PFSK-1 (cell line): ENCODE measurements at regions not wholly inside any gene's neighbourhood (a gene's known extent, or its start where the extent isn't known, plus 50 kb on each side); places are given as distances from the start of the nearest gene placed in this dataset.

Source experiments
- FOXP2 ChIP-seq: optimal IDR thresholded peaks from 2 replicates; pipeline ENCODE3; 2011; ENCODE audit warnings: borderline replicate concordance, control low read depth, inconsistent platforms; ENCODE audit not compliant: insufficient read depth; ENCODE audit errors: extremely low read length, extremely low read depth
- POLR2AphosphoS5 ChIP-seq: IDR thresholded peaks from 2 replicates; pipeline ENCODE4 v1.6.1; 2012; ENCODE audit warnings: low read depth, mild to moderate bottlenecking, control low read depth, low read length, moderate library complexity
- SIN3A ChIP-seq: IDR thresholded peaks from 2 replicates; pipeline ENCODE4 v1.6.1; 2012; ENCODE audit warnings: mild to moderate bottlenecking, low read length, moderate library complexity, borderline replicate concordance; ENCODE audit not compliant: insufficient read depth
- TAF1 ChIP-seq: IDR thresholded peaks from 2 replicates; pipeline ENCODE4 v1.6.1; 2012; ENCODE audit warnings: low read length, control low read depth, borderline replicate concordance; ENCODE audit not compliant: insufficient read depth
- TF ChIP-seq, protein P1 (sequence below), 2 experiments: IDR thresholded peaks; 2 replicates each; pipeline versions ENCODE4 v1.6.1 to v1.8.0; 2011 to 2012; ENCODE audit warnings: low read depth in 2 of 2, low read length in 2 of 2, control low read depth in 1 of 2, inconsistent platforms in 1 of 2, mild to moderate bottlenecking in 1 of 2, moderate library complexity in 1 of 2; ENCODE audit not compliant: insufficient read depth in 1 of 2

DNA sequence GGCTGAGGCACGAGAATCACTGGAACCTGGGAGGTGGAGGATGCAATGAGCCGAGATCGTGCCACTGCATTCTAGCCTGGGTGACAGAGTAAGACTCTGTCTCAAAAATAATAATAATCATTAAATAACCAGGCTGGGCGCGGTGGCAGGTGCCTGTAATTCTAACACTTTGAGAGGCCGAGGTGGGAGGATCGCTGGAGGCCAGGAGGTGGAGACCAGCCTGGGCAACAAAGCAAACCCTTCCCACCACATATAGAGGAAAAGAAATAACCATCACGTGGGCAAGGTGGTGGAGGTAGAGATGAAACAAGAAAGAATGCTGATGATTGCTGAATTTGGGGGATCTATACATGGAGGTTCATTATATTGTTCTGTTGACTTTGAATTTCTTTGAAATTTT, 63.4 kb upstream of the PIM1 start:
- TF ChIP-seq TAF1 (no peak), FOXP2 (no peak), SIN3A (no peak), POLR2AphosphoS5 (no peak)
- TF ChIP-seq, protein P1, sequence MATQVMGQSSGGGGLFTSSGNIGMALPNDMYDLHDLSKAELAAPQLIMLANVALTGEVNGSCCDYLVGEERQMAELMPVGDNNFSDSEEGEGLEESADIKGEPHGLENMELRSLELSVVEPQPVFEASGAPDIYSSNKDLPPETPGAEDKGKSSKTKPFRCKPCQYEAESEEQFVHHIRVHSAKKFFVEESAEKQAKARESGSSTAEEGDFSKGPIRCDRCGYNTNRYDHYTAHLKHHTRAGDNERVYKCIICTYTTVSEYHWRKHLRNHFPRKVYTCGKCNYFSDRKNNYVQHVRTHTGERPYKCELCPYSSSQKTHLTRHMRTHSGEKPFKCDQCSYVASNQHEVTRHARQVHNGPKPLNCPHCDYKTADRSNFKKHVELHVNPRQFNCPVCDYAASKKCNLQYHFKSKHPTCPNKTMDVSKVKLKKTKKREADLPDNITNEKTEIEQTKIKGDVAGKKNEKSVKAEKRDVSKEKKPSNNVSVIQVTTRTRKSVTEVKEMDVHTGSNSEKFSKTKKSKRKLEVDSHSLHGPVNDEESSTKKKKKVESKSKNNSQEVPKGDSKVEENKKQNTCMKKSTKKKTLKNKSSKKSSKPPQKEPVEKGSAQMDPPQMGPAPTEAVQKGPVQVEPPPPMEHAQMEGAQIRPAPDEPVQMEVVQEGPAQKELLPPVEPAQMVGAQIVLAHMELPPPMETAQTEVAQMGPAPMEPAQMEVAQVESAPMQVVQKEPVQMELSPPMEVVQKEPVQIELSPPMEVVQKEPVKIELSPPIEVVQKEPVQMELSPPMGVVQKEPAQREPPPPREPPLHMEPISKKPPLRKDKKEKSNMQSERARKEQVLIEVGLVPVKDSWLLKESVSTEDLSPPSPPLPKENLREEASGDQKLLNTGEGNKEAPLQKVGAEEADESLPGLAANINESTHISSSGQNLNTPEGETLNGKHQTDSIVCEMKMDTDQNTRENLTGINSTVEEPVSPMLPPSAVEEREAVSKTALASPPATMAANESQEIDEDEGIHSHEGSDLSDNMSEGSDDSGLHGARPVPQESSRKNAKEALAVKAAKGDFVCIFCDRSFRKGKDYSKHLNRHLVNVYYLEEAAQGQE (IDR thresholded peaks at IDR 0.05; ENCODE audit: insufficient read depth in 1 of 2, low read depth in 2 of 2, low read length in 2 of 2) = no peak

DNA sequence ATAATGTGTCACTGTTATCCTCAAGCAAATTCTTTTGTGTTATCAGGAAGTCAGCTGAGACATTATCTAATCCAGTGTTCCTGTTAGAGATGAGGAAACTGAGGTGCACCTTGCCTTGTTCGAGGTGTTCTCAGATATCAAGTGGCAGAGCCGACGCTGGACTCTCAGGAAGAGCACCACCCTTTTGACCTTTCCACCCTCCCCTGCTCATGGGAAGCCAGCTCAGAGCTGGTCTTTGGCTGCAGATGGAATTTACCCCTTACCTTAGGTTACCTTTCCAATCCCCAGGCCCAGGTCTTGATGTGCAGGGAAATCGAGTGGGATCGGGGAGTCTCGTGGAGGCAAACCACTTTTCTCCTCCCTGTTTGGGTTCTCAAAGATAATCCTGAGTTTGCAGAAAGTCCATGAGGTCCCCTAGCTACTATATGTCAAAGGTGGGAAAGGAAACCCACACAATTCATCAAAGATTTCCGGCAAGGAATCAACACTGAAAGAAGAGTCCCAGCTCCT, 62.9 kb upstream of the PIM1 start:
- TF ChIP-seq FOXP2 = no peak
- no peak for TF ChIP-seq POLR2AphosphoS5

DNA sequence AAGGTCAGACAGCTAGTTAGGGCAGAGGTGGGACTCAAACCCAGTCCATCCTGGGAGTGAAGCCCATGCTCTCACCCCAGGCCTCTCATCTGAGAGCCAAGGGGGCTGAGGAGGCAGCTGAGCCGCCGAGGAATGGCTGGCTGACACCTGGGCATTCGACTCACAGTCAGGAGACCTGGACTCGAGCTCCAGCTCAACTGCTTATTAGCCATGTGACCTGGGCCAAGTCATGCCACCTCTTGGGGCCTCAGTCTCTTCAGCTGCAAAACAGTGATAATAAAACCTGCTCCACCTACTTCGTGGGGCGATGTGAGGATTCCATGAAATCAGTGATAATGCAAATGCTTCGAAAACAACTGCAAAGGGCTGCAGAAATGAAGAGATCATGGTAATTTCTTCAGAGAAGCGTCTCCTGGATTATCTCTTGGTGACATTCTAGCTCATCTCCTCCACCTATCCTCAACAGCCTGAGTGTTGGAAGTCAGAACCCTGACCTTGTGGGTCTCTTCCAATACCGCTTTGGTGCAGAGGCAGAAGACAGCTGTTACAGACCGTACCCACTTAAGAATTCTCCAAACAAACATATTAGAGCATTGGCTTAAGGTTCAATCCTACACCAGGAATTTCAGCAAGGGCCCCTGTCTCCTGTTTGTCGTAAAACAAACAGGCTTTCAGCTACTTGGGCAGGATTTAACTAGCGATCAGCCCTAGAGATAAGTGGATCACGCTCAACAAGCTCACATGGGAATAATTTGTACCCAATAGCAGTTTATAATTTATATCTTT, 60.0 kb upstream of the PIM1 start:
- TF ChIP-seq SIN3A (no peak), POLR2AphosphoS5 (no peak), TAF1 (no peak), FOXP2 (no peak)
- TF ChIP-seq, protein P1 (IDR thresholded peaks at IDR 0.05; ENCODE audit: insufficient read depth in 1 of 2, low read depth in 2 of 2, low read length in 2 of 2) = no peak

DNA sequence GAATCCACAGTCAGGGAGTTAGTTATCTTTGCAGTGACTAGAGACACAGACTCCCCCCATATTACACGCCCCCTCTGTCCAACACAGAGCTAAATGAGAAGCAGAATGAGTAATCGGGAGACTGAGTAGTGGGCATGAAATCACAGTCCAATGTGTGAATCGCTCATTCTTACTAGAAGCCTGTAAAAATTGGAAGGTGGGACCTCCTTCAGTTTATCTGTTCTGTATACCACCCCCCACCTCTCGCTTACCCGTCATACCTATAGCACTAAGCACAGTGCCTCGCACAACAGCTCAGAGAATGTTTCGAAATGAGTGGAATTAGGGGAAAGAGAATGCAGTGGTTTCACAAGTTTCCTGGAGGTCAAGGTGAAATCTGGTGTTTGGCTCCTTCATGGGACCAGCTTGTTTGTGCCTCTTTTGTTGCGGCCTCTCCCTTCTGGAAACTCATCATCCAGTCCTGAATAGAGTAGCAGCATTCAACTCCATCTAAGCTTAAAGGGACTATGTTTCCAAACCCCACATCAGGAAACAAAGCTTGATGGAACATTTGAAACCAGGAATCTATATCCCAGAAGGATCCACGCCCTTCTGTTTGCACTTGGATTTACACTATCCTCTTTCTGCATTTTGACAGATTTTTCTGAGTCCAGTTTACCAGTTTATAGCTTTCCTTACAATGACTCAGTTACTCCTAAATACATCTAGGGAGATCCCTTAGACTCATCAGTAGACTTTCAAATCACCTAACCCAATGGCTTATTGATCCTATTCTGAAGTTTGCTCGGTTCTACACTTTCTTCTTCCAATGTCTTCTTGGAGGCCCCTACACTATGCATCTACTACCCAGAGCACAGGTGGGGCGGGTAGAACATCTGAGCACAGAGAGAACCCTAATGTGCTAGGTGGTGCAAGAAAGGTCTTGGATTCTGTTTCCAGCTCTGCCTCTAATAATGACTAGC, 59.2 kb upstream of the PIM1 start:
- TF ChIP-seq TAF1 (no peak), SIN3A (no peak), FOXP2 (no peak), POLR2AphosphoS5 (no peak)
- TF ChIP-seq, protein P1 (IDR thresholded peaks at IDR 0.05; ENCODE audit: insufficient read depth in 1 of 2, low read depth in 2 of 2, low read length in 2 of 2) = no peak

DNA sequence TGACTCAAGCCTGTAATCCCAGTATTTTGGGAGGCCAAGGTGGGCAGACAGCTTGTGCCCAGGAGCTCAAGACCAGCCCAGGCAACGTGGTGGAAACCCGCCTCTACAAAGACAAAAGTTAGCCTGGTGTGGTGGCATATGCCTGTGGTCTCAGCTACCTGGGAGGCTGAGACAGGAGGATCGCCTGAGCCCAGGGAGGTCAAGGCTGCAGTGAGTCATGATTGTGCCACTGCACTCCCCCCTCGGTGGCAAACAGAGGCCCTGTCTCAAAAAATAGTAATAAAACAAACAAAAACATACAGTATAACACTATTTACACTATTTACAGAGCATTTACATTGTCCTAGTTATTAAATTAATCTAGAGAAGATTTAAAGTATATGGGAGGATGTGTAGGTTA, 56.0 kb upstream of the PIM1 start:
- TF ChIP-seq SIN3A (no peak), TAF1 (no peak), FOXP2 (no peak), POLR2AphosphoS5 (no peak)
- TF ChIP-seq, protein P1 (IDR thresholded peaks at IDR 0.05; ENCODE audit: insufficient read depth in 1 of 2, low read depth in 2 of 2, low read length in 2 of 2) = no peak
